ENCODE measurements at regions not wholly inside any gene's neighbourhood (a gene's known extent, or its start where the extent isn't known, plus 50 kb on each side); places are given as distances from the start of the nearest gene placed in this dataset.
"Not testable (repeated sequence)": the region's sequence is repeated elsewhere in the genome, so short reads cannot be mapped to it uniquely, and the experiment has no call there.

DNA sequence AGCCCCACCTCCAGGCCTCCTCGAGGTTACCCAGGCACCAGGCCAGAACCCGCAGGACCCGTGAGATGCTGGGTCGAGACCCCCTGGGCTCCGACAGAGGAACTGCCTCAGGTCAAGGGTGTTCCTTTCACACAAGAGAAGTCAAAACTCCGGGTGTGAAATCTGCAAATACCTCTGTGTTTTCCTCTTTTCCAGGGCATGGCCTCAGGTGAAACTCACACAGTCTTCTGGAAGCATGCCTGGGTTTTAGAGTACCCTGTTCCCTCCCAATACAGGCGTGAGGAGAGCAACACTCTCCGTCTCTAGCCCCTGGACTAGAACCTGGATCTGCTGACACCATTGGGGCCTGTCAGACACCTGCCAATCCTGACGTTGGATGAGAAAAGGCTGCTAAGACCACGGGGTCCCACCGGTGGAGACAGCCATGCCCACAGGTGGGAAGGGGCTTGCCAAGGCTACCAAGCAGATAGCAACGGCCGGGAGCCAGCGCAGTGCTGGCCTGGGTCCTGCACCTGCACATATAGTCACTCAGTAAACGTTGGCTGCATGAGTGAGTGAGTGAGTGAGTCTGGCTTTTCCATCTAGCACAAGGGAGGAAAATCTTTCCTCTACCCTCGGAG is 182.0 kb upstream of the PPP1R26 start:
- CTCF ChIA-PET: no interaction called here
- Mint-ChIP-seq H3K27me3 (no peaks in the 10 kb centered on the region), H3K4me1 (no peaks in the 10 kb centered on the region), H3K36me3 (no peaks in the 10 kb centered on the region), H3K9me3 (no peaks in the 10 kb centered on the region), H3K4me3 (no peak overlapping the region), H3K27ac (no peak overlapping the region)
- no peak for DNase-seq

GRCh38 chr9:135299239-135299590 is 180.4 kb upstream of the PPP1R26 start:
- Mint-ChIP-seq H3K4me1 (no peaks in the 10 kb centered on the region), H3K27me3 (no peaks in the 10 kb centered on the region), H3K36me3 (no peaks in the 10 kb centered on the region), H3K27ac (no peak overlapping the region), H3K9me3 (no peaks in the 10 kb centered on the region), H3K4me3 (no peak overlapping the region)
- CTCF ChIA-PET: no interaction called here
- no peak for DNase-seq

GRCh38 chr9:135299651-135300345 is 179.8 kb upstream of the PPP1R26 start:
- Mint-ChIP-seq H3K9me3 (no peaks in the 10 kb centered on the region), H3K27me3 (no peaks in the 10 kb centered on the region), H3K4me3 (no peak overlapping the region), H3K27ac (no peak overlapping the region), H3K36me3 (no peaks in the 10 kb centered on the region), H3K4me1 (no peaks in the 10 kb centered on the region)
- no peak for DNase-seq
- CTCF ChIA-PET: no interaction called here

DNA sequence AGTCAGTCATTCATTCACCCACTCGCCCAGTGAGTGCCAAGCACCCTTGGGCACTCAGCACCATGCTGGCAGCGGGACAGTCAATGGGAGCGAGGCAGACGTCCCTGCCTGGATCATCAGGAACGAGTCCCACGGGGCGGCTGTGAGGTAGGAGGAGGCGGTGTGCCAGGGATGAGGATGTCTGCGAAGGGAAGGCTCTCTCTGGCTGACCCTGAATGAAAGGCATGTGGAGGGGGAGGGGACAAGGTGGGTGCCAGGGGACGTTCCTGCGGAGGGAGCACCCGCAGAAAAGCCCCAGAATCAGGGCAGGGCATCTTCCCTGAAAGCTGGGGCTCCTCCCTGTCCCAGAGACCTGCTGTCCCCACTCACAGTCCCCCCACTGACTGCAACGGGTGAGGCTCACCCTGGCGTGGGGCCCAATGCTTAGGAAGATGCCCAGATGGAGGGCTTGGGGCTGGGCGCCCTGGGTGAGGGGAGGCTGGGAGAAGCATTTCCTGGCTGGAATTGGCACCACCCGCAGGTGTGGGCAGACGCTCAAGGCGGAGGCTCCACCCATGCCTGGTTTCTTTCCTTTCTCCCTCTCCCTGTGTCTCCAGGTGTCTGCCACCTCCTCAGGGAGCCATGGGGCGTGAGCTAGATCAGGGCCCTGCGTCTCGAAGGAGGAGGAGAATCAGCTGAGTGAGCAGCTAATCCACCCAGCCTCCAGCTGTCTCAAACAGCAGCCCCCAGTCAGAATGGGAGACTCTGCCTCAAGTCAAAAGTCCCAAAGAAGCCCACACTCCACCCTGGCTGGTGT is 179.0 kb upstream of the PPP1R26 start:
- no peaks in the 10 kb centered on the region for H3K9me3 Mint-ChIP-seq
- no peak overlapping the region for H3K4me3 Mint-ChIP-seq
- CTCF ChIA-PET: no interaction called here
- H3K4me1 Mint-ChIP-seq: no peaks in the 10 kb centered on the region
- H3K27ac Mint-ChIP-seq: no peak overlapping the region
- H3K27me3 Mint-ChIP-seq: no peaks in the 10 kb centered on the region
- no peaks in the 10 kb centered on the region for H3K36me3 Mint-ChIP-seq
- no peak for DNase-seq

DNA sequence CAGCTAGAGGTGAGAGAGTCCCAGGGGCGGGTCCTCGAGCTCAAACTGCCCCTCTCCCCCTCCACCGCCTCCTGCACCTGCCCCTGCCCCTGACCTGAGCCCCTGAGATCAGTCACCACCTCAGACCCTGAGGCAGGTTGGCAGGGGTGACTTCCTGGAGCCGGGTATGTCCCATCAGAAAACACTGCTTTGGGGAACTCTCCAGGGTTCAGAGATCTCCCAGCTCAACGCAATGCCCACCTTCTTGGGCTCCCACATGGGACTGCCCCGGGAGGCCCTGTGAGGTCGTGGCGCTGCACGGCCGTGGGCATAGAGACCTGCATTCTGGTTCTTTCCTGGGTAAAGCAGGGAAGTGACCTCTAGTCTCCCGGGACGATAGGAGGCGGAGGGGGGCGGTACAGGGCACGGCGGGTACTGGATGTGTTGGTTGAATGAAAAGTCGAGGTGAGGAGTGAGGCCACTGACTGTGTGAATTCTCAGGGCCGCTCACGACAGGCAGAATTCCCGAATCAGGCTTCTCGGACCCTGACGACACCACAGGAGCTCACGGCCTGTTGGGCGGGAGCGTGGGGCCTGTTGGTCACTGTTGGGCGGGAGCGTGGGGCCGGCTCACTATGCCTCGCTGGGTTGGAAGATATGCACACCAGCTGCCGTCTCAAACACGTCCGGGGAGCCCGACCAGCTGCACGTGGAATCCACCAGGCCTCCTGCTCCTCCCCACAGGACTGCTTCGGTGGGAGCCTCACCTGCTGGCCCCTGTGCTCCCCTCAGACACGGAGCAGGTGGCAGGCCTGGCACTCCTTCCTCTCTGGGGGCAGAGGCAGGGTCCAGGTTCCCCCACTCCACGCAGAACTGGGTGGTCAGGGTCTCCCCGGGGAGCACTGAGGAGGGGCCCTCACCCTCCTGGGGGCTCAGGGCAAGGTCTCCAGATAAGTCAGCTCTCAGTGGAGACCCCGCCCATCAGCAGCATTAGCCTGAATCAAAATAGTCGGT is 178.0 kb upstream of the PPP1R26 start:
- CTCF ChIA-PET: no interaction called here
- Mint-ChIP-seq H3K4me1 (no peaks in the 10 kb centered on the region), H3K27me3 (no peaks in the 10 kb centered on the region), H3K27ac (no peak overlapping the region), H3K9me3 (no peaks in the 10 kb centered on the region), H3K4me3 (no peak overlapping the region), H3K36me3 (no peaks in the 10 kb centered on the region)
- no peak for DNase-seq

GRCh38 chr9:135302329-135303279 is 177.0 kb upstream of the PPP1R26 start:
- DNase-seq: no peak
- CTCF ChIA-PET: no interaction called here
- H3K9me3 Mint-ChIP-seq: no peaks in the 10 kb centered on the region
- no peak overlapping the region for H3K4me3 Mint-ChIP-seq
- H3K27me3 Mint-ChIP-seq: no peaks in the 10 kb centered on the region
- H3K27ac Mint-ChIP-seq: no peak overlapping the region
- no peaks in the 10 kb centered on the region for H3K36me3 Mint-ChIP-seq
- H3K4me1 Mint-ChIP-seq: no peaks in the 10 kb centered on the region

GRCh38 chr9:135303280-135303647 is 176.3 kb upstream of the PPP1R26 start:
- H3K4me1 Mint-ChIP-seq: no peaks in the 10 kb centered on the region
- CTCF ChIA-PET: no interaction called here
- no peaks in the 10 kb centered on the region for H3K9me3 Mint-ChIP-seq
- no peak for DNase-seq
- no peak overlapping the region for H3K4me3 Mint-ChIP-seq
- H3K27me3 Mint-ChIP-seq: no peaks in the 10 kb centered on the region
- H3K36me3 Mint-ChIP-seq: no peaks in the 10 kb centered on the region
- H3K27ac Mint-ChIP-seq: no peak overlapping the region

DNA sequence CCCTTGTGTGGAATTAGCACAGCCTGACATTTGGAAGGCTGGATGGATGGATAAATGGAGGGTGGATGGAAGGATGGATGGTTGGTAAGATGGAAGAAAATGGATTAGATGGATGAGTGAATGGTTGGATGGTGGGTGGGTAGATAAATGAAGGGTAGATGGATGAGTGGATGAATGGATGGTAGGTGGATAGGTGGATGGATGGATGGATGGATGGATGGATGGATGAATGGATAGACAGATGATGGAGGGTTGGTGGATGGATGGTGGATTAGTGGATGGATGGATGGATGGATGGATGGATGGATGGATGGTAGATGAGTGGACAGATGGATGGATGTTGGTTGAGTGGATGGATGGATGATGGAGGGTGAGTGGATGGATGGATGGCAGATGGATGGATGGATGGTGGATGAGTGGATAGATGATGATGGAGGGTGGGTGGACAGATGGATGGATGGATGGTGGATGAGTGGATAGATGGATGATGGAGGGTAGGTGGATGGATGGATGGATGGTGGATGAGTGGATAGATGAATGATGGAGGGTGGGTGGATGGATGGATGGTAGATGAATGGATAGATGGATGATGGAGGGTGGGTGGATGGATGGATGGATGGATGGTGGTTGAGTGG is 175.6 kb upstream of the PPP1R26 start:
- Mint-ChIP-seq H3K4me3 (no peak overlapping the region), H3K27ac (no peak overlapping the region), H3K36me3 (no peaks in the 10 kb centered on the region), H3K27me3 (no peaks in the 10 kb centered on the region), H3K9me3 (no peaks in the 10 kb centered on the region), H3K4me1 (no peaks in the 10 kb centered on the region)
- CTCF ChIA-PET: no interaction called here
- no peak for DNase-seq

DNA sequence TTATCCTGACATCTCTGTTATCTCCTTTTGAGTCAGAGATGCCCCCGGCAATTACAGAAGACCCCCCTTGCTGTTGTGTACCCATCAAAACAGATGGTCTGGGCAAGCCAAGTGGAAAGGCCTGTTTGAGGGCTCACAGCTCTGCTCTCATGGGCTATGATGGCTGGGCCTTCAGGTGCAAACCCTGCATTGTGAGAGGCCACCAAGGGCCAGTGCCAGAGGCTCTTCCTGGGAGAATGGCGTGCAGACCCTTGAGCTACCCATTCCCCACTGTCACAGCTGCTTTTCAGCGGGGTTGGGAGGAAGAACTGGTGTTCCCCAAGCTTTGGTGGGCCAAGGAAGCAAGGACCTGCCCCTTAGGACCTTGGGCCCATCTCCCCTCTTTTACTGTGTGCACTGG is 174.7 kb upstream of the PPP1R26 start:
- no peaks in the 10 kb centered on the region for H3K9me3 Mint-ChIP-seq
- no peak overlapping the region for H3K4me3 Mint-ChIP-seq
- no peaks in the 10 kb centered on the region for H3K4me1 Mint-ChIP-seq
- no peaks in the 10 kb centered on the region for H3K27me3 Mint-ChIP-seq
- no peak for DNase-seq
- CTCF ChIA-PET: no interaction called here
- H3K27ac Mint-ChIP-seq: no peak overlapping the region
- H3K36me3 Mint-ChIP-seq: no peaks in the 10 kb centered on the region

DNA sequence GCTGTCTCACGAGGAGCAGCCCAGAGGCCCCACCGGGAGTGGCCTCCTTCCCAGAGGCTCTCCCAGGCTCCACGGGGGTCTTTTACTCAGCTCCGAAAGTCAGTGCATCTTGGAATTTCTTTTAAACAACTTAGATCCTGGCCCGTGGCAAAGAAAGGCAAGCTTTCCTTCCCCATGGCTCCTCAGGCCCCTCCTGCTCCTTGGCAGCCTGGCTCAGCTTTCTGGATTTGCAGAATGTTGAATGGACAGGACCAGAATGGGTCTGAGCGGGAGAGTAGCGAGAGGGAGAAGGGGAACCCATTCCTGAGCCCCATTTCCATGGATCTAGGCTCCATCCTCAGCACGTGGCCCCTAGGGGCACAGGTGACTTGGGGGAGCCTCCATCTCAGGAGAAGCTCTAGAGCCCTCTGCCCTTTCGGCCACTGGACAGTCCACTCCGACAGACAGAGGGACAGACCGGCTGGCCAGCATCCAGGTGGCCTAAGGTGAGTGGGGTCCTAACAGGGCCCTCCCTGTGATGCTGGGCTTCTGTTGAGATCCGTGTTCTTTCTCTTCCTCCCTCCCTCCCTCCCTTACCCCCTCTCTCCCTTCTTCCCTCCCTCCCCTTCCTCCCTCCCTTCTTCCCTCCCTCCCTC is 173.9 kb upstream of the PPP1R26 start:
- no peaks in the 10 kb centered on the region for H3K9me3 Mint-ChIP-seq
- H3K27me3 Mint-ChIP-seq: no peaks in the 10 kb centered on the region
- H3K4me1 Mint-ChIP-seq: no peaks in the 10 kb centered on the region
- CTCF ChIA-PET: no interaction called here
- no peaks in the 10 kb centered on the region for H3K36me3 Mint-ChIP-seq
- H3K4me3 Mint-ChIP-seq: no peak overlapping the region
- DNase-seq: no peak
- H3K27ac Mint-ChIP-seq: no peak overlapping the region

- Mint-ChIP-seq H3K36me3 (no peaks in the 10 kb centered on the region), H3K27me3 (no peaks in the 10 kb centered on the region), H3K9me3 (no peaks in the 10 kb centered on the region), H3K27ac (no peak overlapping the region), H3K4me3 (no peak overlapping the region), H3K4me1 (no peaks in the 10 kb centered on the region)
- CTCF ChIA-PET: no interaction called here
- no peak for DNase-seq
Observed at GRCh38 chr9:135306699-135307098, 172.9 kb upstream of the PPP1R26 start.

GRCh38 chr9:135307300-135307699 is 172.3 kb upstream of the PPP1R26 start:
- H3K27me3 Mint-ChIP-seq: no peaks in the 10 kb centered on the region
- H3K9me3 Mint-ChIP-seq: no peaks in the 10 kb centered on the region
- no peaks in the 10 kb centered on the region for H3K4me1 Mint-ChIP-seq
- H3K27ac Mint-ChIP-seq: no peak overlapping the region
- no peak overlapping the region for H3K4me3 Mint-ChIP-seq
- no peaks in the 10 kb centered on the region for H3K36me3 Mint-ChIP-seq
- CTCF ChIA-PET: no interaction called here
- DNase-seq: no peak

DNA sequence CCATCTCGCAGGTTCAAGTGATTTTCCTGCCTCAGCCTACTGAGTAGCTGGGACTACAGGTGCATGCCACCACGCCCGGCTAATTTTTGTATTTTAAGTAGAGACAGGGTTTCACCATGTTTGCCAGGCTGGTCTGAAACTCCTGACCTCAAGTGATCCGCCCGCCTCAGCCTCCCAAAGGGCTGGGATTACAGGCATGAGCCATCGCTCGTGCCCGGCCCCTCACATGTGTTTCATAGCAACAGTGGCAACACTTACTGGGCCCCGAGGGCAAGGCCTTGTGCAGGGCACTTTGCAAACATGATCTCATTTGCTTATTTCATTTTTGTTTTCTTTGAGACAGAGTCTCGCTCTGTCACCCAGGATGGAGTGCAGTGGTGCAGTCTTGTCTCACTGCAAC is 171.7 kb upstream of the PPP1R26 start:
- H3K9me3 Mint-ChIP-seq, H3K27me3 Mint-ChIP-seq, CTCF ChIA-PET, H3K27ac Mint-ChIP-seq, H3K4me3 Mint-ChIP-seq, H3K36me3 Mint-ChIP-seq, H3K4me1 Mint-ChIP-seq, DNase-seq: not testable (repeated sequence)

All from activated naive CD4-positive, alpha-beta T cell treated with anti-CD3 and anti-CD28 coated beads, Interleukin-2, amount 10 ng/mL, durations not matched to agents 7 days and 5 days (primary cell).